Fibroblast of mammary gland (primary cell): ENCODE measurements at regions not wholly inside any gene's neighbourhood (a gene's known extent, or its start where the extent isn't known, plus 50 kb on each side); places are given as distances from the start of the nearest gene placed in this dataset.
"Not testable (repeated sequence)": the region's sequence is repeated elsewhere in the genome, so short reads cannot be mapped to it uniquely, and the experiment has no call there.

Source experiments
- DNase-seq: peaks from one replicate; pipeline ENCODE4 v3.0.0-alpha.2; 2010; ENCODE audit warnings: low read depth
- H3K4me3 ChIP-seq: 2 replicates; pipeline ENCODE4 v1.5.1; 2011; ENCODE audit warnings: low read depth, mild to moderate bottlenecking, low read length, moderate library complexity; ENCODE audit not compliant: control insufficient read depth
- CTCF ChIP-seq: conservative IDR thresholded peaks from 2 replicates; pipeline ENCODE4 v1.5.1; 2011; ENCODE audit warnings: low read depth, low read length, inconsistent platforms; ENCODE audit not compliant: control insufficient read depth, insufficient read depth

- no peak for TF ChIP-seq CTCF
- DNase-seq = no peak
- no peak overlapping the region for H3K4me3 ChIP-seq
Observed at GRCh38 chr4:116547632-116548031, 537.7 kb downstream of the TRAM1L1 start.

DNA sequence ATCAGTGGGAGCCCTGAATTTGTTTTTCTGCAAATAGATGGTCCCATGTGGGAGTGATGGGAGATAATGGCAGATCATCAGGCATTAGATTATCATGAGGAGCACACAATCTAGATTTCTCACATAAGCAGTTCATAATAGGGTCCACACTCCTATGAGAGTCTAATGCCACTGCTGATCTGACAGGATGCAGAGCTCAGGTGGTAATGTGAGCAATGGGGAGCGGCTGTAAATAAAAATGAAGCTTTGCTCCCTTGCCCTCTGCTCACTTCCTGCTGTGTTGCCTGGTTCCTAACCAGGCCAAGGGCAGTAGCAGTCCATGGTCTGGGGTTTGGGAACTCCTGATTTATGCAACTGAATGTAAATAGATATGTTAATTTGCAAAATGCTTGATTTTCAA, 538.6 kb downstream of the TRAM1L1 start:
- no peak for TF ChIP-seq CTCF
- no peak overlapping the region for H3K4me3 ChIP-seq
- DNase-seq = no peak

- no peak for DNase-seq
- H3K4me3 ChIP-seq = no peak overlapping the region
- no peak for TF ChIP-seq CTCF
Observed at GRCh38 chr4:116544946-116545345, 540.4 kb downstream of the TRAM1L1 start.

GRCh38 chr4:116539744-116540143, 545.6 kb downstream of the TRAM1L1 start:
- no peak for TF ChIP-seq CTCF
- DNase-seq = no peak
- no peak overlapping the region for H3K4me3 ChIP-seq

GRCh38 chr4:116537828-116538227, 547.5 kb downstream of the TRAM1L1 start:
- DNase-seq = no peak
- no peak for TF ChIP-seq CTCF
- H3K4me3 ChIP-seq = no peak overlapping the region

GRCh38 chr4:116536024-116536423, 549.4 kb downstream of the TRAM1L1 start:
- DNase-seq, H3K4me3 ChIP-seq: not testable (repeated sequence)

DNA sequence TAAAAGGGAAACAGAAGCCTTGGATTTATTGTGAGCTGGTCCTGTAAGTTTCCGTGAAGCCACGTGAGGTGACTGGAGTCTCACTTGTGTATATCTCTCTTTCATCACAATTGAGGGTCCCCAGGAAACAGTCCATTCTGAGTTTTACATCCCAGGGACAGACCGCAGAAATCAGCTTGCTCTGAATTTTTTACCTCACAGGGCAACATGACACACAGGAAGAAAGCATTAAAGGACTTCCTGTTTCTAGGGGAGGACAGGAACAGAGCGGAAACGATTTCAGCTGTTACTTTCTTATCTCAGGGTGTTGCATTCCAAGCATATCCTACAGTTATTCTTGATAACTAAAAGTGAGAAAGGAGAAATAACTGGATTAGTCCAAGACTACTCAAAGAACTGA, 553.5 kb downstream of the TRAM1L1 start:
- no peak for DNase-seq
- no peak overlapping the region for H3K4me3 ChIP-seq
- no peak for TF ChIP-seq CTCF
